ENCODE measurements at regions not wholly inside any gene's neighbourhood (a gene's known extent, or its start where the extent isn't known, plus 50 kb on each side); places are given as distances from the start of the nearest gene placed in this dataset.

GRCh38 chr2:168355121-168355520 lies 101.0 kb upstream of the CERS6 start:
- Histone ChIP-seq H3K9me3 (peaks cover 0 to 10% of the 10 kb centered on the region in 2 donors), H3K27ac (peak overlapping the region in 1 of 2 donors; percentile 32), H3K4me3 (no peak overlapping the region), H3K4me1 (peaks cover 0 to 10% of the 10 kb centered on the region in 2 donors), H3K27me3 (no peaks in the 10 kb centered on the region), H3K36me3 (no peaks in the 10 kb centered on the region)
- TF ChIP-seq POLR2A (IDR thresholded peaks at IDR 0.05) (no peak), POLR2AphosphoS5 (IDR thresholded peaks at IDR 0.05) (no peak), CTCF (IDR thresholded peaks at IDR 0.05) (no peak)
- peak in 1 of 2 donors; percentile 24 for DNase-seq (ENCODE audit: low spot score in 2 of 2)
- intact Hi-C loops (cut with DNase I; ENCODE audit: low total_unique reads): no loop called here

GRCh38 chr2:168355779-168356476 lies 100.1 kb upstream of the CERS6 start:
- no peak for DNase-seq (ENCODE audit: low spot score in 2 of 2)
- TF ChIP-seq POLR2A (IDR thresholded peaks at IDR 0.05) (no peak), CTCF (IDR thresholded peaks at IDR 0.05) (no peak), POLR2AphosphoS5 (IDR thresholded peaks at IDR 0.05) (no peak)
- Histone ChIP-seq H3K27ac (peak overlapping the region in 1 of 2 donors; percentile 48), H3K4me3 (no peak overlapping the region), H3K4me1 (peaks cover 0 to 10% of the 10 kb centered on the region in 2 donors), H3K9me3 (peaks cover 0 to 10% of the 10 kb centered on the region in 2 donors), H3K27me3 (no peaks in the 10 kb centered on the region), H3K36me3 (no peaks in the 10 kb centered on the region)
- intact Hi-C loops (cut with DNase I; ENCODE audit: low total_unique reads): no loop called here

GRCh38 chr2:168356477-168356835 lies 99.6 kb upstream of the CERS6 start:
- H3K9me3 ChIP-seq: peaks cover 0 to 10% of the 10 kb centered on the region in 2 donors
- DNase-seq (ENCODE audit: low spot score in 2 of 2): no peak
- no peaks in the 10 kb centered on the region for H3K27me3 ChIP-seq
- no peak overlapping the region for H3K27ac ChIP-seq
- TF ChIP-seq CTCF (IDR thresholded peaks at IDR 0.05) (no peak), POLR2A (IDR thresholded peaks at IDR 0.05) (no peak), POLR2AphosphoS5 (IDR thresholded peaks at IDR 0.05) (no peak)
- H3K4me3 ChIP-seq: no peak overlapping the region
- H3K4me1 ChIP-seq: peaks cover 0 to 10% of the 10 kb centered on the region in 2 donors
- intact Hi-C loops (cut with DNase I; ENCODE audit: low total_unique reads): no loop called here
- no peaks in the 10 kb centered on the region for H3K36me3 ChIP-seq

GRCh38 chr2:168357797-168358472 lies 98.1 kb upstream of the CERS6 start:
- Histone ChIP-seq H3K27me3 (no peaks in the 10 kb centered on the region), H3K9me3 (peaks cover 0 to 7% of the 10 kb centered on the region in 2 donors), H3K4me1 (peaks cover 0 to 10% of the 10 kb centered on the region in 2 donors), H3K27ac (no peak overlapping the region), H3K4me3 (no peak overlapping the region), H3K36me3 (no peaks in the 10 kb centered on the region)
- TF ChIP-seq CTCF (IDR thresholded peaks at IDR 0.05): no peak
- TF ChIP-seq POLR2A (IDR thresholded peaks at IDR 0.05): no peak
- no peak for TF ChIP-seq POLR2AphosphoS5 (IDR thresholded peaks at IDR 0.05)
- intact Hi-C loops (cut with DNase I; ENCODE audit: low total_unique reads): no loop called here
- DNase-seq (ENCODE audit: low spot score in 2 of 2): no peak

- H3K27me3 ChIP-seq: no peaks in the 10 kb centered on the region
Measured at GRCh38 chr2:168359082-168359481, 97.0 kb upstream of the CERS6 start.

More at GRCh38 chr2:168359082-168359481, 97.0 kb upstream of the CERS6 start:
- peaks cover 0 to 10% of the 10 kb centered on the region in 2 donors for H3K4me1 ChIP-seq
- H3K36me3 ChIP-seq: no peaks in the 10 kb centered on the region
- no peak overlapping the region for H3K4me3 ChIP-seq
- DNase-seq (ENCODE audit: low spot score in 2 of 2): no peak
- no peaks in the 10 kb centered on the region for H3K9me3 ChIP-seq
- TF ChIP-seq POLR2A (IDR thresholded peaks at IDR 0.05) (no peak), POLR2AphosphoS5 (IDR thresholded peaks at IDR 0.05) (no peak), CTCF (IDR thresholded peaks at IDR 0.05) (no peak)
- intact Hi-C loops (cut with DNase I; ENCODE audit: low total_unique reads): no loop called here
- H3K27ac ChIP-seq: no peak overlapping the region

Data from breast epithelium (tissue), 4 donors.